Endothelial cell of hepatic sinusoid (primary cell): ENCODE measurements at regions not wholly inside any gene's neighbourhood (a gene's known extent, or its start where the extent isn't known, plus 50 kb on each side); places are given as distances from the start of the nearest gene placed in this dataset.
"Not testable (repeated sequence)": the region's sequence is repeated elsewhere in the genome, so short reads cannot be mapped to it uniquely, and the experiment has no call there.

ENCODE experiments used
- in situ Hi-C: cut with HindIII; loops from 2 replicates; pipeline ENCODE4 v1.10.0; 2017; ENCODE audit warnings: low sequenced_read_pairs

DNA sequence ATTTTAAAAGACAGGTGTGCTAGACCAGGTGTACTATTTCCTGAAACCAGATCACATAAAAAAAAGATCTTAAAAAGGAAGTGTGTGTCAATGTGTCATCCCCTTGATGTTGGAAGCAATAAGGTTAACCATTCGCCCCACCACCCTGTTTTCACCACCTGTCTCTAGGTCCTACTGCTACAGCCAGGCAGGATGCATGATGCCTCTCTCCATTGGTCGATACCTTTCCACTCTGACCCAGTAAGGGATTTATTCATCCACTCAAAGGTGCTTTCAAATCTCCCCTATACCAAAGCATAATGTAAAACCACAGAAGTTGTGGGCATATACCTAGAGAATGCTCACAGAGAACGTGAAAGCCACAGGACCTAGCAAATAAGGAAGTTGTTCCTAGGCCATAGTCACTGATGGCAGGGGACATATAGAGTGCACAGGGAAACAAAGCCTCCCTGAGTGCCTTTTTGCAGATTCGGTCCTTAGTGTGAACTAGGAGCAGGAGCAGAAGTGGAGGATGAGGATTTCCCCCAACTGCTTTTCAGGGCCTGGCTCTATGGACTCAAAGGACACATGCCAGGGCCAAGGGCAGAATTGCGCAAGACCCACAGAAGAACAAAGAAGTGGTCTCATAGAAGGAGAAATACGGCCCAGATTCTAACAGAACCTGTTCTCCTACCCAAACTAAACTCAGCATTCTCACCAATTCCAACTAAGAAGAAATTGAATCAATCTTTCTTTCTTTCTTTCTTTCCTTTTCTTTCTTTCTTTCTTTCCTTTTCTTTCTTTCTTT is 631.5 kb upstream of the NRP1 start:
- in situ Hi-C loops = no loop called here

DNA sequence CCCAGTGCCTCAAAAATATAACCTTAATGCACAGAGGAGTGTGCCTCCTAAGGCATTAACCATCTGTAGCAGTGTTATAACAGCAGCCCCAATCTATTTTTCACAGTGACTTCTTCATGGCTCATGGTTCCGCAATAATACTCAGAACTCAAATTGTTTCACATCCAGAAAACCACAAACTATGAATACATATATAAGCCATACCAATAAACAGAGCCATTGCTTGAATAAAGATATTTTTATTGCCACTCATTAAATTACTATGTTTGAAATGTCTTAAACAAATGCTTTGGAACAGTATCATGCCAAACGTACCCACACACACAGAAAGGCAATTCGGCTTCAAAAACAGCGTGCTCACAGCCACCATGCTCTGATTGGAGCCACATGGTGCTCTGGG is 629.3 kb upstream of the NRP1 start:
- in situ Hi-C loops = no loop called here

DNA sequence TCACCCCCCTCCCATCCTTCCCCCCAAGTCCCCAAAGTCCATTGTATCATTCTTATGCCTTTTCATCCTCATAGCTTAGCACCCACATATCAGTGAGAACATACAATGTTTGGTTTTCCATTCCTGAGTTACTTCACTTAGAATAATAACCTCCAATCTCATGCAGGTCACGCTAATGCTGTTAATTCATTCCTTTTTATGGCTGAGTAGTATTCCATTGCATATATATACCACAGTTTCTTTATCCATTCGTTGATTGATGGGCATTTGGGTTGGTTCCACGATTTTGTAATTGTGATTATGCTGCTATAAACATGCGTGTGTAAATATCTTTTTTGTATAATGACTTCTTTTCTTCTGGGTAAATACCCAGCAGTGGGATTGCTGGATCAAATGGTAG is 621.9 kb upstream of the NRP1 start:
- in situ Hi-C loops = not testable (repeated sequence)

DNA sequence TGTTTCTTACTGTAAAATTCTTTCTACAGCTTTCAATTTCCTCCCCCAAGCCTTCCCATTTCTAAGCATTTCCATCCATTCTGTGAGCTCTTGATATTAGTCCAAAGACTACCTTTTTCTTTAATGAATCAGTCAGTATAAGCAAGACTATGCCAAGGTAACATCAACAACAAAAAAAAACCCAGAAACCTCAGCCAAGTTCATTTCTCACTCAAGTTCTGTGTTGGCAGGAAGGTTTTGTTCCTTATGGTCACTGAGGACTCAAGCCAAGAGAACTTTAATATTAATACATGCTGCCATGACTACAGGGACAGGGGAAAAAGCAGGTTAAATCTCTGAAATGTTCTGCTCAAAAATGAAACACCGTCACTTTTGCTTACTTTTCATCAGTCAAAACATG is 621.2 kb upstream of the NRP1 start:
- in situ Hi-C loops = no loop called here

DNA sequence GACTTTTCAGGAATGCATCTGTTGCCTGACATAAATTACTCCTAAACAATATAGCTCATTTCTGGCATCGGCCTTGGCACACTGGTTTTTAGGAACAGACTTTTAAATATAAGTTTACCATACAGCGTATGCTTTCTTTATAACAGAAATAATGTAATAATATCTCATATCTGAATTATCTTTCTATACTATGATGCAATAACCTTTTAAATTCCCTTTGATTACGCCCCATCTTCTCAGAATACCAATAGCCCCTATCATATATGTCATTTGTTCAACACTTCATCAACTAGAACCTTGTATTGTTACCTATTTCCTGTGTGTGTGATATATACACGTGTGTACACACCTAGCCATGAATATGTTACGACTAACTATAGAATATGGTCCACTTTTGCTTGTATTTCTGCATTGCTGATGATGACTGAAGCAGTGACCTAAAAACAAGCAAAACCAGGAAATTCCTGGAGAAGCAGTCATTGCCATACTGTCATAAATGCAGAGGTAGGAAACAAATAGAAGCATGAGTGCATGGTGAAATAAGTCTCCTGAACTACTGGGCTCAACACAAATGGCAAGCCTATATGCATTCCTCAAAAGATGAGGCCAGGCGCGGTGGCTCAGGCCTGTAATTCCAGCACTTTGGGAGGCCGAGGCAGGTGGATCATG is 618.4 kb upstream of the NRP1 start:
- in situ Hi-C loops = no loop called here

DNA sequence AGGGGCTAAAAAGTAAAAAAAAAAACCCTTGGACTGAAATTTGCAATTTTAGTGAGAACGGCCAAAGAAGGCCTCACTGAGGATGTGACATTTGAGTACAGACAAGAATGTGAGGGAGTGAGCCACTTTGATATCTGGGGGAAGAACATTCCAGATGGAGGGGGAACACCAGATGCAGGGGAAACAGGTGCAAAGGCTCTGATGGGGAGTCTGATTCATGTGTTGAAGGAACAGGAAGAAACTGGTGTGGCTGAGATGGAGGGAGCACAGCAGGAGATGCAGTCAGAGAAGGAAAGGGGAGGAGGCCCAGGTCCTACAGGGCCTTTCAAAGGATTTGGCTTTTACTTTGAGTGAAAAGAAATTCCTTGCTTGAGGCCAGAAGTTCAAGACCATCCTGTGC is 615.7 kb upstream of the NRP1 start:
- in situ Hi-C loops = no loop called here

DNA sequence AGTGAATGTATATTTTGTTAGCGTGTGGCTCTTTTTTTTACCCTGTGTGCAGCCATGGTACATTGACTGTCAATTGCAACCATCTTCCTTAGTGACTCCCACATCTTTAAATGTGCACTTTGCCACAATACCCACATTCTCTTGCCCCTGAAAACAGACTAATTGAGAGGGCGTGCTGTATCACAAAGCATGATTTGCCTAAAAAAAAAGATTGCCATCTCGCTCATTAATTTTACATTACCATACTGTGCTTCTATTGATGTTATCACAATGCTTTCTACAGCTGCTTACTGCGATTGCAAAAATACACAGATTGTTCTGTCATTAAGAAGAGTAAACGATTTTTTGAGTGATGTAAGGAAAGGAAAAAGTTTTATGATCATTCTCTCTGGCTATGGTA is 613.1 kb upstream of the NRP1 start:
- in situ Hi-C loops = no loop called here

DNA sequence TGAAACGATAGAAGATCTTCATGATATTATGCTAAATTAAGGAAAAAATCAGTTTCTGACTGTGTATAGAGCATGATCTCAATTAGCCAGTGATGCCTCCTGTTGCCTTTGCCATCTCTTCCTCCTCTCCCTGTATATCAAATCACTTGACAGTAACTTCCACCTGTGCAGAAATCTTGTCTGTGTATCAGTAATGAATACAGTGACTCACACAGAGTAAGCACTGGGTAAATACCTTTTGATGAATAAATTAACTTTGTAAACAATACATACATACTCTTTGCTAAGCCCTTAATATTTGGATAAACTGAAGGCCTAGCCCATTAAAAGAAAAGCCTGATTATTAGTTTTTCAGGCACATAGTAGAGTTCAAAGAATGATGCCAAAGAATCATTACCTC is 610.6 kb upstream of the NRP1 start:
- in situ Hi-C loops = no loop called here

DNA sequence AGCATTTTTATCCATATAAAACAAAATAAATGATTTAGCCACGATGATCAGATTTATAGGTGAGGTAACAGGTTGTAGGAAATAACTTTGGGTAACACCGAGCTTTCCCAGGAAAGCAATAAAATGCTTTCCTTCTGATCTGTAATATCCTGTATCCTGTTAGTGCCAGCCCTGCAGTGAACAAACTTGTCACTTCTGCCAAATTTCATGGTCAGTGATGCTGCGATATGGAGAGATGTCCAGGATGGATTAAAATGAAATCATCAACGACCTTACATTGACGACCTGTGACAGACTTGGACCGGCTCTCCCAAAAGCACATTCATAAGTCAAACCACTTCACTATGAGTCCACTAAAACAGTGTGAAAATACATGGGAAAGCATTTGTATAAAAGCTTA is 608.0 kb upstream of the NRP1 start:
- in situ Hi-C loops = no loop called here

DNA sequence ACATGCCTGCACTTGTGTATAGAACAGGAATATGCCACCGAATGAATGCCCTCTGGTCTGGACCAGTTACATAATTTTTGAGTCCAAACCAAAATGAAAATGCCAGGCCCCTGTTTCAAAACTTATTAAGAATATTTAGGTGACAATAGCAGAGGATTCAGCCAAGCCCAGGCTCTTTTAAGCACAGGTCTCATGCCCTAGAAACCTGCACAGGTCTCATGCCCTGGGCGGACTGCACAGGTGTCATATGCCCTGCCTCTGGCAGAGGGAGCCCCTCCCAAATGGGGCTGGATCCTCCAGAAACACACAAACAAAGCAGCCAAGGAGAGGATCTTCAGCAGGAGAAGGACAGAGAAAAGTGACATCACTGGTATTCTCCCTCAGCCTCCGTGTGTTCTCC is 605.4 kb upstream of the NRP1 start:
- in situ Hi-C loops = no loop called here

DNA sequence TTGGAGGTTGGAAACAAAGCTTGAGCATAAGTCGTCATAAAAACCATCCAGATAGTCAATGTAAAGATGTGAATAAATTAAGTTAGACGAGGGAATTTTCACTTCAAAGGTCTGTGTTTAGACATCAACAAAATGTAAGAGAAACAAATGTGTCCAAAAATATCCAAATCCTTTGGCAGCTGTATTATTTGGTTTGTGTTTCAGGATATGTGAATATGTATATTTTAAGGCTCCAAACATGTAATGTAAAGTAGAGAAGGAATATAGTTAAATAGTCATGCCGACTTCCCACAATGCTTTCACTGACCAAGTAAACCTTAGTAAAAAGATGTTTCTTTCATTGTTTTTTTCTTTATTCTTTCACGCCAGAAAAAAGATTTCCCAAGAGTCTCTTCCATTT is 604.9 kb upstream of the NRP1 start:
- in situ Hi-C loops = no loop called here

DNA sequence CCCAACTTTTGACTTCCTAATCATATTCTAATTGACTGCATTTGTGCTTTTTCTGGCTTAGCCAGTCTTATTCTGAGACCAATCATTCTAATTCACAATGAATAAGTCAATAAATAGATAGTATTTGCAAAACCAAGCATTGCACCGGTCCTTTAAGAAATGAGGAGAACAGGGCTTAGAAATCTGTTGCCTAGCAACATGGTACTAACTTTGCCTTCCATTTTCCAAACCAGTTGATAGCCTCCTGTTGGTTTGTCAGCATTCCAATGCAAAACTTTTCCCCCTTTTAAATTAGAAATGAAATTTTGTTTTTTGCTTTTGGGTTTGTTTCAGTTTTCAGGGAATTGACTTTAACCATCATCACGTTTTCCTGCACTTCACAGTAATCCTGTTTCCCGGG is 603.5 kb upstream of the NRP1 start:
- in situ Hi-C loops = no loop called here

DNA sequence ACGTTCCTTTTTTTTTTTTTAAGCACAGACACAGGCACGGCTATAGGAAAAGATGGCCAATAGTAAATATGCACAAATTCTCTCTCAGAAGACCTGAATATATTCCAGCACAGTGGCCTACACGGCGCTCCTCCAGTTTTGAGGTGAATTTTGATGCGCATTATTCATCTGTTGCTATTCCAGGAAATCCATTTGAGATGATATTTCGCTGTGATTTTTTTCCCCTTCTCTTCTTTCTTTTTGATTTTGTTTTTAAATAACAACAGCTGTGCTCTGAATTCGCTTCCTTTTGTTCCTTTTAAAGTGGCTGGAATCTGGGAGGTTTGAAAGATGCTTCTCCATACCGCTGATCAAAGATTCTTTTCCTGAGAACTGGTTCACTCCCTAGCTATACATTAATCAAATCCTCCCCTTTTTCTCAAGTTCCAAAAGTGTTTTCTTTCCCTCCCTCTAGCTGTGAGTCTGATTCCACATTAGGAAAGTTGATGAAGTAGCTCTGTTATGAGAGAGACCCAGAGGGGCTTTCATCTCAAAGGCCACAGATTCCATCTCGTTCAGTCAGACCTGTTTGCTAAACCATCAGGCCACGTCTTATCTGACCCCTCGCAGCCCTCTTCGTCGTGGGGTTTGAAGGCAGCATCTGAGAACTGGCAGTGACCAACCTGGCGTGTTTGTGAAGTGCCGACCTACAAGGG is 602.7 kb upstream of the NRP1 start:
- in situ Hi-C loops = no loop called here

DNA sequence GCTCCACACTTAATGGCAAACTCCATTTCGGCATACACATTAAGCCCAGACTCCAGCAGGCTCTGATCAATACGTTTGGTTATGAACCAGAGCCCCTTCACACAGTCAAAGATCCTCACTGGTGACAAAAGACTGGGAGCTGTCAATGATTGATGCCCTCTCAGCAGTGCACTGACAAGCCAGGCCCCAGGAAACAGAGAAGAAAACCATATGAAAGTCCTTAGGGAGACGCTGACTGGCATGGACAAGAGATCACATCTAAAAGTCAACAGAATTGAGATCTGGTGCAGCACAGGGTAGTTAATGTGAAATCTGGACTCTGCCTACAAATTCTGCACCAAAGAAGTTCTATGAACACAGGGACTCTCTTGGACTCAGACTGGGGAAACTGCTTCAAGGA is 600.9 kb upstream of the NRP1 start:
- in situ Hi-C loops = no loop called here

DNA sequence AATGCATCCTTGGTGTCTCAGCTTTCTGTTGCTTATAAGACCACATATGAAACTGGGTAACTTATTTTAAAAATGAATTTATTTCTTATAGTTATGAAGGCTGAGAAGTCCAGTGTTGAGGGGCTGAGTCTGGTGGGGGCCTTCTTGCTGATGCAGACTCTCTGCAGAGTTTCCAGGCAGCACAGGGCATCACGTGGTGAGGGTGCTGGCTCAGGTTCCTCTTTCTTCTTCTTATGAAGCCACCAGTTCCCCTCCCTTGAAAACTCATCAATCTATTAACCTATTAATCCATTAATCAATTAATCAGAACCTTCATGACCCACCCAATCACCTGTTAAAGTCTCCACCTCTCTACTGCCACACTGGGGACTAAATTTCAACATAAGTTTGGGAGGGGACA is 595.6 kb upstream of the NRP1 start:
- in situ Hi-C loops = no loop called here

DNA sequence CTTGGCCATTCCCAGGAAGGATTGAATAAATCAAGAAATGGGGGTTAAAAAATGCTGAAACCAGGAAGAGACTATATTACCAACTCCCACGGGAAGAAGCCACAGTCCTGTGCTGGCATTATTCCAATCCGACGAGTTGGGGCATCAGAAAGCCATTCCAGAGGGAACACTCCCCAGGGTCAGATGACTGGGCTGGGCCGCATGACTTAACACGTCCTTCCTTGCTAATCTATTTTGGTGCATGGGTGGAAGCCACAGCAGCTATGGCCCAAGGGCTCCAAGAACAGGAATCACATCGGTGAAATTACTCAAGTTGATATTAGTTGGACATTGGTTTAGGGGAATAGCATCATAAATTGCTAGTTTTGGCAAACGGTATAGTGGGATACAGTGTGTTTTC is 592.9 kb upstream of the NRP1 start:
- in situ Hi-C loops = no loop called here

DNA sequence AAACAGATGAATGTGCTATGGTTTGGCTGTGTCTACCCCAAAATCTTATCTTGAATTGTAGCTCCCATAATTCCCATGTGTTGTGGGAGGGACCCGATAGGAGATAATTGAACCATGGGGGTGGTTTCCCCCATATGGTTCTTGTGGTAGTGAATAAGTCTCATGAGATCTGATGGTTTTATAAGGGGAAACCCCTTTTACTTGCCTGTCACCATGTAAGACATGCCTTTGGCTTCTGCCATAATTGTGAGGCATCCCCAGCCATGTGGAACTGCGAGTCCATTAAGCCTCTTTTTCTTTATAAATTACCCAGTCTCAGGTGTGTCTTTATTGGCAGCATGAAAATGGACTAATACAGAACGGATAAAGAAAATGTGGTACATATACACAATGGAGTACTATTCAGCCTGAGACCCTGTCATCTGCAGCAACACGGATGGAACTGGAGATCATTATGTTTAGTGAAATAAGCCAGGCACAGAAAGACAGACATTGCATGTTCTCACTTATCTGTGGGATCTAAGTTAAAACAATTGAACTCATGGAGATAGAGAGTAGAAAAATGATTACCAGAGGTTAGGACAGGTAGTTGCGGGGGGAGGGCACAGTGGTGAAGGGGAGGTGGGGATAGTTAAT is 587.6 kb upstream of the NRP1 start:
- in situ Hi-C loops = no loop called here

DNA sequence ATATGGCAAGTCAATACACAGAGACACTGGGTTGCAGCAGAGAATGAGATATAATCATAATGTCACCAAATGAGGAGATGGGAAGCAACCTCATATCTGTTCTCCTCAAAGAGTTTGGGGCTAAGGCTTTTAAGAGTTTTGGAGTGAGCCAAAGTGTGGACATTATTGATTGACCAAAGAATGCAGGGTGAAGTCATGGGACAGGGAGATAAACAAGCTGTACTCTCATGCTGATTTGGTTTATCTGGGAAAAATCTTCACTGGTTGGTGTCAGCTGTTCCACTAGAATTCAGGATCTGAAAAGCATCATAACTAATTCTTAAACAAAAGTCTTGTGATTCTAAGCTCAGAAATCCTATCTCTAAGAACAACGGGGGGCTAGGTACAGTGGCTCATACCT is 585.9 kb upstream of the NRP1 start:
- in situ Hi-C loops = no loop called here

DNA sequence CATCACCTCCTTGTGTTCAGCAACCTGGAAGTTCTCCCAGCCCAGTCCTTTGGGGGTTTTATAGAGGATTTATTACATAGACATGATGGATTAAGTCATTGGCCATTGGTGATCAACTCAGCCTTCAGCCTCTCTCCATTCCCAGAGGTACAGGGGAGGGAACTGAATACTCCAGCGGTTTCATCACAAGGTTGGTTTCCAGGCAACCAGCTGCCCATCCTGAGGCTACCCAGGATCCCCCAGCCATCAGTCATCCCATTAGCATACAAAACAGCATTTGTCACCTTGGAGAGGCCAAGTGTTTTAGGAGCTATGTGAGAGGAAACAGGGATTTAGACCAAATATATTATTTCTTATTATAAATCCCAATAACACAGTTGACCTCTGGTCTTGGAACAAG is 584.8 kb upstream of the NRP1 start:
- in situ Hi-C loops = no loop called here

DNA sequence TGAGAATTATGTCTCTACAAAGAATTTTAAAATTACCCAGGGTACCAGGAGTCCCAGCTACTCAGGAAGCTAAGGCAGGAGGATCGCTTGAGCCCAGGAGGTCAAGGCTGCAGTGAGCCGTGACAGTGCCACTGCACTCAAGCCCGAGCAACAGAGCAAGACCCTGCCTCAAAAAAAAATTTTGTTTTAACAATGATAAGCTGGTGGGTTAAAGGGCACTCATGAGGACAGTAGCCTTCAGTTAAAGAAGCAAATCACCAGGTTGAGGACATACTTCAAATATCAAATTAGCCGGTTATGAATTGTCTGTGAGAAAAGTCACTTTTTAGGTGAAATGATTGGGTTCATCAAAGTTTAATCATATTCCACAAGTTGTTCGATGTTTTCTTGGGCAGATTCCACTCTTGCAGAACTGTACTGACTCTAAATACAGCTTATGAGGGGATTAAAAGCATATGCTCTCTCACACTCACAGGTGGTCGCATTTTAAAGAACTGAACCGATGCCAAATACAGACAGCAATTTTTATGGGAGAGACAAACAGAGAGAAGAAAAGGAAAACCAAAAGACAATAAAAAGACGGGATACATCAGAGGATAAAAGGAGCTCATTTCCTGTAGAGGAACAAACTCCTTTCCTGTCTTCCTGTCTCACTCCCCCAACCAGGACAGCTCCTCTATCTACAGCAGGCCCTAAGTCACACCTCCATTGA is 582.8 kb upstream of the NRP1 start:
- in situ Hi-C loops = no loop called here

DNA sequence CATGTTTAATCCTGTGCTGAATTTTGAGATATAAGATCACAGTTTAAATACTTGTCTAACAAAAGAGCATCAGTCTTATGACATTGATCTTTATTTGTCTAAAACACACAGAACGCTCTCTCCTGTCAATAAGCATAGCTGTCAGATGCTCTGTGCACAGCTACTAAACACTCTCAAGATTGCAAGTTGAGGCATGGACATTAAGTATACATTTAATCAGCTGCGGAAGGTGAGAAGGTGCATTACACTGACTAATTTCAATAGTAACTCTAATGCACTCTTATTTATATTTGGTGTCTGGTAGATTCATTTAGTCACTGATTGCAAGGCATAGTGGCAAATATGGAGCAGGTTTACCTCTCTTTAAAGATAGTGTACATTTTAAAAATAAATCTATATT is 580.3 kb upstream of the NRP1 start:
- in situ Hi-C loops = no loop called here
